HCT116 (cell line): ENCODE measurements at regions not wholly inside any gene's neighbourhood (a gene's known extent, or its start where the extent isn't known, plus 50 kb on each side); places are given as distances from the start of the nearest gene placed in this dataset.

Experiments used
- ATAC-seq: fragments of 200-7000 bp; cut with Tn5 transposase; 2 replicates; pipeline ENCODE4 v1.9.1; 2020; ENCODE audit warnings: mild to moderate bottlenecking, moderate library complexity
- BruUV-seq: library from RNA; stranded (reverse); fragments of 400-500 nt; replicated peaks from 2 replicates; lab custom pipeline; 2021; lab: Mats Ljungman, UMichigan
- CTCF ChIA-PET: fragments of 300-600 bp; sonication (Branson Sonifier 250); formaldehyde crosslinking; loops from one replicate; lab custom pipeline; 2021; ENCODE audit warnings: antibody characterized with exemption; lab: Charles Lee
- POLR2A ChIA-PET: fragments of 300-600, 350-600 bp; sonication (Branson Sonifier 250); formaldehyde crosslinking; loops from one replicate; lab custom pipeline; 2021; ENCODE audit warnings: antibody characterized with exemption; lab: Charles Lee
- RAD21 ChIA-PET, 2 experiments: fragments of 300-600 bp; sonication (Branson Sonifier 250); formaldehyde crosslinking; loops; one replicate each; lab custom pipeline; 2023; ENCODE audit warnings: low total read pairs in 2 of 2; ENCODE audit not compliant: uncharacterized antibody in 2 of 2, unreplicated experiment in 2 of 2, low non-redundant PET in 1 of 2; lab: Charles Lee
- DNase-seq: peaks from one replicate; pipeline ENCODE4 v3.0.0-alpha.2; 2010; ENCODE audit warnings: low read depth, low spot score
- H2AFZ ChIP-seq: fragments of 200-600 bp; shearing (Covaris generic), sonication (generic); 2 replicates; pipeline ENCODE4 v1.6.1; 2017; ENCODE audit warnings: low read depth, mixed run types, mixed read lengths, antibody characterized with exemption, low read length; ENCODE audit not compliant: poor library complexity, severe bottlenecking
- H3K27ac ChIP-seq: 2 replicates; pipeline ENCODE4 v1.5.1; 2012; ENCODE audit warnings: low read depth, low read length
- H3K27me3 ChIP-seq: fragments of 200-600 bp; sonication (generic); 2 replicates; pipeline ENCODE4 v1.6.1; 2016; ENCODE audit warnings: mixed run types, low read length, mixed read lengths; ENCODE audit not compliant: insufficient read depth
- H3K36me3 ChIP-seq, 2 experiments: fragments of 200-500 bp in 1 of 2; fragments of 200-600 bp in 1 of 2; sonication (Bioruptor generic) in 1 of 2; sonication (generic) in 1 of 2; 2 replicates each; pipeline versions ENCODE4 v1.5.1 to v1.6.1; 2014 to 2016; ENCODE audit warnings: low read length in 2 of 2, inconsistent platforms in 1 of 2, mixed read lengths in 1 of 2, mixed run types in 1 of 2; ENCODE audit not compliant: insufficient read depth in 2 of 2, control insufficient read depth in 1 of 2
- H3K4me1 ChIP-seq, 2 experiments: fragments of 200-600 bp in 1 of 2; sonication (generic) in 1 of 2; 2 replicates each; pipeline versions ENCODE4 v1.5.1 to v1.6.1; 2012 to 2017; ENCODE audit warnings: low read length in 2 of 2, inconsistent platforms in 1 of 2, mild to moderate bottlenecking in 1 of 2, mixed read lengths in 1 of 2, mixed run types in 1 of 2, moderate library complexity in 1 of 2; ENCODE audit not compliant: insufficient read depth in 2 of 2, control insufficient read depth in 1 of 2
- H3K4me2 ChIP-seq: fragments of 200-600 bp; sonication (generic); 2 replicates; pipeline ENCODE4 v1.6.1; 2017; ENCODE audit warnings: mixed run types, low read length, mixed read lengths
- H3K4me3 ChIP-seq, 2 experiments: fragments of 200-600 bp in 1 of 2; sonication (generic) in 1 of 2; replicated peaks in 1 of 2; 2 replicates each; pipeline ENCODE4 v1.5.1; 2011 to 2016; ENCODE audit warnings: low read length in 2 of 2, control low read depth in 1 of 2, low read depth in 1 of 2, mild to moderate bottlenecking in 1 of 2, mixed read lengths in 1 of 2, mixed run types in 1 of 2
- H3K79me2 ChIP-seq: fragments of 200-600 bp; sonication (generic); 2 replicates; pipeline ENCODE4 v1.6.1; 2017; ENCODE audit warnings: mild to moderate bottlenecking, mixed run types, low read length, moderate library complexity, mixed read lengths; ENCODE audit not compliant: insufficient read depth
- H3K9ac ChIP-seq: fragments of 200-600 bp; sonication (generic); 2 replicates; pipeline ENCODE4 v1.6.1; 2016; ENCODE audit warnings: low read length, mixed read lengths
- H3K9me2 ChIP-seq: fragments of 200-600 bp; sonication (generic), shearing (Covaris generic); 2 replicates; pipeline ENCODE4 v1.6.1; 2017; ENCODE audit warnings: mixed run types, mild to moderate bottlenecking, moderate library complexity; ENCODE audit not compliant: insufficient read depth
- H3K9me3 ChIP-seq, 2 experiments: fragments of 200-500 bp in 1 of 2; fragments of 200-600 bp in 1 of 2; sonication (Bioruptor generic) in 1 of 2; sonication (generic) in 1 of 2; 2 replicates each; pipeline ENCODE4 v1.6.1; 2014 to 2017; ENCODE audit warnings: low read length in 2 of 2, mixed read lengths in 2 of 2, inconsistent platforms in 1 of 2, low read depth in 1 of 2, mild to moderate bottlenecking in 1 of 2, mixed run types in 1 of 2, moderate library complexity in 1 of 2; ENCODE audit not compliant: control insufficient read depth in 1 of 2, insufficient read depth in 1 of 2
- H4K20me1 ChIP-seq: fragments of 200-600 bp; sonication (generic), shearing (Covaris generic); 2 replicates; pipeline ENCODE4 v1.6.1; 2017; ENCODE audit warnings: mixed run types, mild to moderate bottlenecking, moderate library complexity; ENCODE audit not compliant: insufficient read depth
- CBX3 ChIP-seq: IDR thresholded peaks from 2 replicates; pipeline ENCODE4 v1.6.1; 2012; ENCODE audit warnings: low read depth
- CEBPB ChIP-seq: IDR thresholded peaks from 2 replicates; pipeline ENCODE4 v1.6.1; 2012; ENCODE audit warnings: low read depth
- EGR1 ChIP-seq: IDR thresholded peaks from 2 replicates; pipeline ENCODE4 v1.6.1; 2012; ENCODE audit warnings: low read depth
- EZH2 ChIP-seq: fragments of 200-600 bp; sonication (generic); IDR thresholded peaks from 2 replicates; pipeline ENCODE4 v1.6.1; 2017; ENCODE audit warnings: antibody characterized with exemption, mixed run types
- EZH2phosphoT487 ChIP-seq: fragments of 200-600 bp; IDR thresholded peaks from 2 replicates; pipeline ENCODE4 v1.6.1; 2018; ENCODE audit warnings: antibody characterized with exemption, borderline replicate concordance
- FOSL1 ChIP-seq: IDR thresholded peaks from 2 replicates; pipeline ENCODE4 v1.6.1; 2012; ENCODE audit warnings: low read depth
- POLR2AphosphoS5 ChIP-seq: IDR thresholded peaks from 2 replicates; pipeline ENCODE4 v1.6.1; 2011; ENCODE audit warnings: mild to moderate bottlenecking, low read depth, low read length, moderate library complexity
- RAD21 ChIP-seq: IDR thresholded peaks from 2 replicates; pipeline ENCODE4 v1.6.1; 2012; ENCODE audit warnings: low read depth, mild to moderate bottlenecking
- REST ChIP-seq: IDR thresholded peaks from 2 replicates; pipeline ENCODE4 v1.6.1; 2012; ENCODE audit warnings: low read depth
- SIN3A ChIP-seq: IDR thresholded peaks from 2 replicates; pipeline ENCODE4 v1.6.1; 2012; ENCODE audit warnings: low read depth
- SP1 ChIP-seq: IDR thresholded peaks from 2 replicates; pipeline ENCODE4 v1.6.1; 2012; ENCODE audit warnings: low read depth
- TCF7L2 ChIP-seq: IDR thresholded peaks from 2 replicates; pipeline ENCODE4 v1.7.0; 2011; ENCODE audit warnings: borderline replicate concordance, inconsistent platforms; ENCODE audit not compliant: insufficient read depth, insufficient read length; ENCODE audit errors: extremely low read depth
- YY1 ChIP-seq: IDR thresholded peaks from 2 replicates; pipeline ENCODE4 v1.6.1; 2011; ENCODE audit warnings: low read length, low read depth, moderate library complexity, mild to moderate bottlenecking; ENCODE audit not compliant: insufficient replicate concordance; ENCODE audit errors: extremely low read depth
- ZFX ChIP-seq: fragments of 450-650 bp; IDR thresholded peaks from 2 replicates; pipeline ENCODE4 v1.6.1; 2017
- ZNF274 ChIP-seq: fragments of 200-500 bp; sonication (Bioruptor generic); IDR thresholded peaks from 2 replicates; pipeline ENCODE4 v1.6.1; 2014; ENCODE audit warnings: mild to moderate bottlenecking, low read depth, low read length, inconsistent platforms
- intact Hi-C: fragments of 100-400 bp; cut with micrococcal nuclease; formaldehyde crosslinking; loops from 2 replicates; pipeline ENCODE4 v1.10.0; 2022
- TF ChIP-seq, protein P1 (sequence below): IDR thresholded peaks from 2 replicates; pipeline ENCODE4 v1.6.1; 2011; ENCODE audit warnings: mild to moderate bottlenecking, low read length, moderate library complexity; ENCODE audit not compliant: insufficient replicate concordance; ENCODE audit errors: extremely low read depth

- no peak overlapping the region for H3K4me3 ChIP-seq
- CTCF ChIA-PET = no interaction called here
- TF ChIP-seq RAD21 (no peak), TCF7L2 (no peak), YY1 (no peak), ZFX (no peak), EGR1 (no peak), REST (no peak), CBX3 (no peak), EZH2 (no peak), CEBPB (no peak), SIN3A (no peak), EZH2phosphoT487 (no peak), ZNF274 (no peak), SP1 (no peak), POLR2AphosphoS5 (no peak), FOSL1 (no peak)
- TF ChIP-seq, protein P1, sequence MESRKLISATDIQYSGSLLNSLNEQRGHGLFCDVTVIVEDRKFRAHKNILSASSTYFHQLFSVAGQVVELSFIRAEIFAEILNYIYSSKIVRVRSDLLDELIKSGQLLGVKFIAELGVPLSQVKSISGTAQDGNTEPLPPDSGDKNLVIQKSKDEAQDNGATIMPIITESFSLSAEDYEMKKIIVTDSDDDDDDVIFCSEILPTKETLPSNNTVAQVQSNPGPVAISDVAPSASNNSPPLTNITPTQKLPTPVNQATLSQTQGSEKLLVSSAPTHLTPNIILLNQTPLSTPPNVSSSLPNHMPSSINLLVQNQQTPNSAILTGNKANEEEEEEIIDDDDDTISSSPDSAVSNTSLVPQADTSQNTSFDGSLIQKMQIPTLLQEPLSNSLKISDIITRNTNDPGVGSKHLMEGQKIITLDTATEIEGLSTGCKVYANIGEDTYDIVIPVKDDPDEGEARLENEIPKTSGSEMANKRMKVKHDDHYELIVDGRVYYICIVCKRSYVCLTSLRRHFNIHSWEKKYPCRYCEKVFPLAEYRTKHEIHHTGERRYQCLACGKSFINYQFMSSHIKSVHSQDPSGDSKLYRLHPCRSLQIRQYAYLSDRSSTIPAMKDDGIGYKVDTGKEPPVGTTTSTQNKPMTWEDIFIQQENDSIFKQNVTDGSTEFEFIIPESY = no peak
- H4K20me1 ChIP-seq = no peaks in the 10 kb centered on the region
- no peaks in the 10 kb centered on the region for H3K4me1 ChIP-seq
- peaks cover 27% of the 10 kb centered on the region; the same call in 1 of the 2 replicates for H3K27me3 ChIP-seq
- DNase-seq (no peak), ATAC-seq (no peak)
- H3K79me2 ChIP-seq = no peaks in the 10 kb centered on the region
- H3K36me3 ChIP-seq = no peaks in the 10 kb centered on the region
- H3K4me2 ChIP-seq = no peak overlapping the region
- no peak overlapping the region for H3K27ac ChIP-seq
- BruUV-seq = no TSS peak
- POLR2A ChIA-PET = no interaction called here
- H3K9ac ChIP-seq = no peak overlapping the region
- no peaks in the 10 kb centered on the region for H3K9me3 ChIP-seq
- H3K9me2 ChIP-seq = no peaks in the 10 kb centered on the region
- H2AFZ ChIP-seq = no peak overlapping the region
- RAD21 ChIA-PET = no interaction called here
- intact Hi-C loops = no loop called here
Measured at GRCh38 chr5:174998131-174998730, 273.8 kb downstream of the MSX2 start.
